ENCODE measurements at regions not wholly inside any gene's neighbourhood (a gene's known extent, or its start where the extent isn't known, plus 50 kb on each side); places are given as distances from the start of the nearest gene placed in this dataset.

DNA sequence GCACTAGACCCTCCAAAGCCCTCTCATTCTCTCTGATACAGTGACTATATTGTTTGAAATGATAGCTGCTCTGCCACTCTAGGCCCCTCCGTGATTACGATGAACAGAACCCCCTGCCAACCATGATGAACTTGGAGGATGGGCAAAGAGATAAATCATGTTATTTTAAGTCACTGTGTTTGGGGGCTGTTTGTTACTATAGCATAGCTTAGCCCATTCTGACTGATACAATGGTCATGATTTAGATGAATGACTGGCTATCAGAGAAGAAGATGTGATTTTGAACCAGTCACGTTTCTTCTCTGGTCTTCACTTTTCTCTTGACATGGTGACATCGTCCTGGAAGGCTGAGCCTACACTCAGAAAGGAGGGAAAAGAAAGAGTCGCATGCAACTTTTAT lies 95.4 kb upstream of the HABP2 start:
- Histone ChIP-seq H3K27me3 (ENCODE audit: low read depth, low read length) (0 out of 2 replicates have a peak, but pooled peaks cover 9% of the 10 kb centered on the region), H3K4me1 (ENCODE audit: low read length) (peaks cover 6% of the 10 kb centered on the region), H3K79me2 (ENCODE audit: low read length) (no peaks in the 10 kb centered on the region), H3K9me3 (ENCODE audit: insufficient read depth, low read length) (no peaks in the 10 kb centered on the region), H2AFZ (ENCODE audit: low read depth, low read length) (no peak overlapping the region), H3K9ac (ENCODE audit: low read length) (no peak overlapping the region), H3K4me3 (ENCODE audit: low read length) (no peak overlapping the region), H3K36me3 (replicated peaks; ENCODE audit: low read depth, low read length) (no peaks in the 10 kb centered on the region), H4K20me1 (ENCODE audit: insufficient read depth, low read length) (no peaks in the 10 kb centered on the region), H3K4me2 (ENCODE audit: low read length) (no peak overlapping the region), H3K27ac (ENCODE audit: low read length) (no peak overlapping the region)
- TF ChIP-seq EZH2phosphoT487 (IDR thresholded peaks at IDR 0.05; ENCODE audit: low read depth) = no peak
- TF ChIP-seq, protein P1, sequence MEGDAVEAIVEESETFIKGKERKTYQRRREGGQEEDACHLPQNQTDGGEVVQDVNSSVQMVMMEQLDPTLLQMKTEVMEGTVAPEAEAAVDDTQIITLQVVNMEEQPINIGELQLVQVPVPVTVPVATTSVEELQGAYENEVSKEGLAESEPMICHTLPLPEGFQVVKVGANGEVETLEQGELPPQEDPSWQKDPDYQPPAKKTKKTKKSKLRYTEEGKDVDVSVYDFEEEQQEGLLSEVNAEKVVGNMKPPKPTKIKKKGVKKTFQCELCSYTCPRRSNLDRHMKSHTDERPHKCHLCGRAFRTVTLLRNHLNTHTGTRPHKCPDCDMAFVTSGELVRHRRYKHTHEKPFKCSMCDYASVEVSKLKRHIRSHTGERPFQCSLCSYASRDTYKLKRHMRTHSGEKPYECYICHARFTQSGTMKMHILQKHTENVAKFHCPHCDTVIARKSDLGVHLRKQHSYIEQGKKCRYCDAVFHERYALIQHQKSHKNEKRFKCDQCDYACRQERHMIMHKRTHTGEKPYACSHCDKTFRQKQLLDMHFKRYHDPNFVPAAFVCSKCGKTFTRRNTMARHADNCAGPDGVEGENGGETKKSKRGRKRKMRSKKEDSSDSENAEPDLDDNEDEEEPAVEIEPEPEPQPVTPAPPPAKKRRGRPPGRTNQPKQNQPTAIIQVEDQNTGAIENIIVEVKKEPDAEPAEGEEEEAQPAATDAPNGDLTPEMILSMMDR (IDR thresholded peaks at IDR 0.05; ENCODE audit: low read depth, low read length) = no peak

- 0 out of 2 replicates have a peak, but pooled peaks cover 9% of the 10 kb centered on the region for H3K27me3 ChIP-seq (ENCODE audit: low read depth, low read length)
- no peak overlapping the region for H3K9ac ChIP-seq (ENCODE audit: low read length)
- no peak overlapping the region for H3K27ac ChIP-seq (ENCODE audit: low read length)
- H3K4me1 ChIP-seq (ENCODE audit: low read length) = peaks cover 6% of the 10 kb centered on the region
- H3K4me2 ChIP-seq (ENCODE audit: low read length) = no peak overlapping the region
- H3K4me3 ChIP-seq (ENCODE audit: low read length) = no peak overlapping the region
- H2AFZ ChIP-seq (ENCODE audit: low read depth, low read length) = no peak overlapping the region
- H3K36me3 ChIP-seq (replicated peaks; ENCODE audit: low read depth, low read length) = no peaks in the 10 kb centered on the region
- H3K79me2 ChIP-seq (ENCODE audit: low read length) = no peaks in the 10 kb centered on the region
- no peak for TF ChIP-seq EZH2phosphoT487 (IDR thresholded peaks at IDR 0.05; ENCODE audit: low read depth)
- TF ChIP-seq, protein P1 (IDR thresholded peaks at IDR 0.05; ENCODE audit: low read depth, low read length) = no peak
- H4K20me1 ChIP-seq (ENCODE audit: insufficient read depth, low read length) = no peaks in the 10 kb centered on the region
- H3K9me3 ChIP-seq (ENCODE audit: insufficient read depth, low read length) = no peaks in the 10 kb centered on the region
These were observed 94.4 kb upstream of the HABP2 start for GRCh38 chr10:113458451-113458850.

- Histone ChIP-seq H3K4me2 (ENCODE audit: low read length) (no peak overlapping the region), H3K9ac (ENCODE audit: low read length) (no peak overlapping the region), H3K36me3 (replicated peaks; ENCODE audit: low read depth, low read length) (no peaks in the 10 kb centered on the region), H3K4me3 (ENCODE audit: low read length) (no peak overlapping the region), H3K27me3 (ENCODE audit: low read depth, low read length) (0 out of 2 replicates have a peak, but pooled peaks cover 9% of the 10 kb centered on the region), H3K4me1 (ENCODE audit: low read length) (peaks cover 6% of the 10 kb centered on the region), H3K9me3 (ENCODE audit: insufficient read depth, low read length) (no peaks in the 10 kb centered on the region), H4K20me1 (ENCODE audit: insufficient read depth, low read length) (no peaks in the 10 kb centered on the region), H3K27ac (ENCODE audit: low read length) (no peak overlapping the region), H3K79me2 (ENCODE audit: low read length) (no peaks in the 10 kb centered on the region), H2AFZ (ENCODE audit: low read depth, low read length) (no peak overlapping the region)
- TF ChIP-seq, protein P1 (IDR thresholded peaks at IDR 0.05; ENCODE audit: low read depth, low read length) = no peak
- TF ChIP-seq EZH2phosphoT487 (IDR thresholded peaks at IDR 0.05; ENCODE audit: low read depth) = no peak
These were observed 93.9 kb upstream of the HABP2 start for GRCh38 chr10:113458944-113459343.

- 0 out of 2 replicates have a peak, but pooled peaks cover 9% of the 10 kb centered on the region for H3K27me3 ChIP-seq (ENCODE audit: low read depth, low read length)
- no peaks in the 10 kb centered on the region for H3K36me3 ChIP-seq (replicated peaks; ENCODE audit: low read depth, low read length)
- no peaks in the 10 kb centered on the region for H3K9me3 ChIP-seq (ENCODE audit: insufficient read depth, low read length)
- no peak overlapping the region for H3K27ac ChIP-seq (ENCODE audit: low read length)
- no peak overlapping the region for H2AFZ ChIP-seq (ENCODE audit: low read depth, low read length)
- no peak overlapping the region for H3K4me2 ChIP-seq (ENCODE audit: low read length)
- H3K9ac ChIP-seq (ENCODE audit: low read length) = no peak overlapping the region
- peaks cover 6% of the 10 kb centered on the region for H3K4me1 ChIP-seq (ENCODE audit: low read length)
- H3K4me3 ChIP-seq (ENCODE audit: low read length) = no peak overlapping the region
- TF ChIP-seq EZH2phosphoT487 (IDR thresholded peaks at IDR 0.05; ENCODE audit: low read depth) = no peak
- no peaks in the 10 kb centered on the region for H4K20me1 ChIP-seq (ENCODE audit: insufficient read depth, low read length)
- no peaks in the 10 kb centered on the region for H3K79me2 ChIP-seq (ENCODE audit: low read length)
These were observed 93.1 kb upstream of the HABP2 start for GRCh38 chr10:113459626-113460280.

All from OCI-LY3 (cell line).